Keratinocyte (primary cell): ENCODE measurements at regions not wholly inside any gene's neighbourhood (a gene's known extent, or its start where the extent isn't known, plus 50 kb on each side); places are given as distances from the start of the nearest gene placed in this dataset.

Experiments
- DNase-seq: peaks from one replicate; pipeline ENCODE4 v3.0.0-alpha.2; 2011; ENCODE audit warnings: low read depth, missing footprints, low spot score
- FAIRE-seq: peaks from 2 replicates; lab custom pipeline; 2011; peaks lifted over from hg19 to GRCh38; lab: Jason Lieb, UNC
- H2AFZ ChIP-seq: 2 replicates; pipeline ENCODE4 v1.6.0; 2012; ENCODE audit warnings: low read length, control low read depth, inconsistent platforms; ENCODE audit not compliant: control insufficient read depth
- H3K27ac ChIP-seq: 2 replicates; pipeline ENCODE4 v1.5.1; 2011; ENCODE audit warnings: low read length; ENCODE audit not compliant: control insufficient read depth, insufficient read depth
- H3K27me3 ChIP-seq: 3 replicates; pipeline ENCODE4 v1.6.0; 2011; ENCODE audit warnings: low read length; ENCODE audit not compliant: control insufficient read depth, insufficient read depth; ENCODE audit errors: extremely low read depth
- H3K36me3 ChIP-seq, 2 experiments: 2 replicates in 1 of 2; 3 replicates in 1 of 2; pipeline ENCODE4 v1.5.1; 2011; ENCODE audit warnings: low read length in 2 of 2, mild to moderate bottlenecking in 1 of 2; ENCODE audit not compliant: control insufficient read depth in 2 of 2, insufficient read depth in 2 of 2; ENCODE audit errors: extremely low read depth in 1 of 2
- H3K4me1 ChIP-seq: 3 replicates; pipeline ENCODE4 v1.5.1; 2011; ENCODE audit warnings: low read length; ENCODE audit not compliant: control insufficient read depth, insufficient read depth; ENCODE audit errors: extremely low read depth
- H3K4me2 ChIP-seq: 3 replicates; pipeline ENCODE4 v1.6.0; 2011; ENCODE audit warnings: low read depth, low read length; ENCODE audit not compliant: control insufficient read depth, insufficient read depth; ENCODE audit errors: extremely low read depth
- H3K4me3 ChIP-seq, 3 experiments: fragments of 200-600 bp in 1 of 3; sonication (generic) in 1 of 3; 2 replicates in 2 of 3; 3 replicates in 1 of 3; pipeline ENCODE4 v1.5.1; 2011 to 2016; ENCODE audit warnings: low read length in 3 of 3, mild to moderate bottlenecking in 3 of 3, control low read depth in 2 of 3, inconsistent platforms in 1 of 3, low read depth in 1 of 3, mixed read lengths in 1 of 3, mixed run types in 1 of 3, moderate library complexity in 1 of 3; ENCODE audit not compliant: control insufficient read depth in 2 of 3, insufficient read depth in 2 of 3; ENCODE audit errors: extremely low read depth in 1 of 3
- H3K79me2 ChIP-seq: 2 replicates; pipeline ENCODE4 v1.6.0; 2012; ENCODE audit warnings: low read length; ENCODE audit not compliant: control insufficient read depth, insufficient read depth
- H3K9ac ChIP-seq: 3 replicates; pipeline ENCODE4 v1.6.0; 2011; ENCODE audit warnings: low read length; ENCODE audit not compliant: control insufficient read depth, insufficient read depth; ENCODE audit errors: extremely low read depth
- H3K9me1 ChIP-seq: 3 replicates; pipeline ENCODE4 v1.6.0; 2011; ENCODE audit warnings: low read length; ENCODE audit not compliant: control insufficient read depth, insufficient read depth; ENCODE audit errors: extremely low read depth
- H3K9me3 ChIP-seq: 2 replicates; pipeline ENCODE4 v1.5.1; 2012; ENCODE audit warnings: low read depth, low read length; ENCODE audit not compliant: control insufficient read depth
- H4K20me1 ChIP-seq: 3 replicates; pipeline ENCODE4 v1.6.0; 2011; ENCODE audit warnings: low read length; ENCODE audit not compliant: control insufficient read depth, insufficient read depth; ENCODE audit errors: extremely low read depth
- EZH2 ChIP-seq: IDR thresholded peaks from one replicate; pipeline ENCODE4 v1.6.1; 2012; ENCODE audit warnings: inconsistent platforms, mild to moderate bottlenecking, low read length, moderate library complexity
- dilution Hi-C: fragments of 300-500 bp; cut with MboI; formaldehyde crosslinking; loops from one replicate; pipeline ENCODE4 v1.7.0; 2020; ENCODE audit warnings: low sequenced_read_pairs; ENCODE audit not compliant: extremely low pct_ligation_motif_present
- TF ChIP-seq, protein P1 (sequence below), 3 experiments: IDR thresholded peaks in 1 of 3; conservative IDR thresholded peaks in 1 of 3; optimal IDR thresholded peaks in 1 of 3; 2 replicates in 2 of 3; 3 replicates in 1 of 3; pipeline versions ENCODE3 to v1.5.1; 2011; ENCODE audit warnings: low read length in 3 of 3, mild to moderate bottlenecking in 3 of 3, moderate library complexity in 2 of 3, control low read depth in 1 of 3, inconsistent platforms in 1 of 3; ENCODE audit not compliant: insufficient read depth in 2 of 3; ENCODE audit errors: extremely low read depth in 1 of 3

DNA sequence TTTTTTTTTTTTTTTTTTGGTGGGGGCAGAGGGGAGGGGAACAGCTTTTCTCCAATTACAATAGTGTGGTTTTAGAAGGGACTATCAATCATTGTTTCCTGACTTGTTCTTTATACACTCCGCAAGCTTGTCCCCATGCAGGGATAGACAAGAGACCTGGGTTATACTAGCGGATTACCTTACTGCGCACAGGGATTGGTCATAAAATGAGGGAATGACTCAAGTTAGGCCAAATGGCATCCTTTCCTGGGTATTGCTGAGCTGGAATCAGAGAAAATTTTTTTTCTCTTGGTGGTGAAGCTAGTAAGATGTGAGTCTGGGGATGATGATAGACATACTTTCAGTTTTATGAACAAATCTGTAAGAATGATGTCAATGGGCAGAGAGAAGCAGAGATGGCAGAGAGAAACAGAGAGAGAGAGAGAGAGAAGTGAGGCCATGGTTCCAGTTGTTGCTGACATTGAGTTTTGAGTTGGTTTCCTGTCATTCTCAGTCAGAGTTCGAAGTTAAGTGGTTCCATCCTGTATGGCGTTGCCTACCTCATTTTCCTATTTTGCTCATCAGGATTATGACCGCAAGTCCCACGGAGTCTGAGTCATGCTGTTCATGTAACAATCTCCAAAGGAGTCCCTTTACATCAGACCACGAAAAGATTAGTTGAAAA lies 59.1 kb upstream of the OTOGL start:
- Histone ChIP-seq H3K4me3 (no peak overlapping the region), H2AFZ (no peak overlapping the region), H3K36me3 (no peaks in the 10 kb centered on the region), H4K20me1 (no peaks in the 10 kb centered on the region), H3K4me2 (no peak overlapping the region), H3K4me1 (peaks cover 14% of the 10 kb centered on the region), H3K9ac (no peak overlapping the region), H3K27me3 (no peaks in the 10 kb centered on the region), H3K9me3 (no peaks in the 10 kb centered on the region), H3K79me2 (no peaks in the 10 kb centered on the region), H3K9me1 (no peaks in the 10 kb centered on the region), H3K27ac (no peak overlapping the region)
- no peak for TF ChIP-seq EZH2
- TF ChIP-seq, protein P1, sequence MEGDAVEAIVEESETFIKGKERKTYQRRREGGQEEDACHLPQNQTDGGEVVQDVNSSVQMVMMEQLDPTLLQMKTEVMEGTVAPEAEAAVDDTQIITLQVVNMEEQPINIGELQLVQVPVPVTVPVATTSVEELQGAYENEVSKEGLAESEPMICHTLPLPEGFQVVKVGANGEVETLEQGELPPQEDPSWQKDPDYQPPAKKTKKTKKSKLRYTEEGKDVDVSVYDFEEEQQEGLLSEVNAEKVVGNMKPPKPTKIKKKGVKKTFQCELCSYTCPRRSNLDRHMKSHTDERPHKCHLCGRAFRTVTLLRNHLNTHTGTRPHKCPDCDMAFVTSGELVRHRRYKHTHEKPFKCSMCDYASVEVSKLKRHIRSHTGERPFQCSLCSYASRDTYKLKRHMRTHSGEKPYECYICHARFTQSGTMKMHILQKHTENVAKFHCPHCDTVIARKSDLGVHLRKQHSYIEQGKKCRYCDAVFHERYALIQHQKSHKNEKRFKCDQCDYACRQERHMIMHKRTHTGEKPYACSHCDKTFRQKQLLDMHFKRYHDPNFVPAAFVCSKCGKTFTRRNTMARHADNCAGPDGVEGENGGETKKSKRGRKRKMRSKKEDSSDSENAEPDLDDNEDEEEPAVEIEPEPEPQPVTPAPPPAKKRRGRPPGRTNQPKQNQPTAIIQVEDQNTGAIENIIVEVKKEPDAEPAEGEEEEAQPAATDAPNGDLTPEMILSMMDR (optimal IDR thresholded peaks at IDR 0.05 in 1 of 3, IDR thresholded peaks at IDR 0.05 in 1 of 3, conservative IDR thresholded peaks at IDR 0.05 in 1 of 3; ENCODE audit: extremely low read depth in 1 of 3, insufficient read depth in 2 of 3, low read length in 3 of 3), result no peak
- DNase-seq (no peak), FAIRE-seq (no peak)
- dilution Hi-C loops, result no loop called here

DNA sequence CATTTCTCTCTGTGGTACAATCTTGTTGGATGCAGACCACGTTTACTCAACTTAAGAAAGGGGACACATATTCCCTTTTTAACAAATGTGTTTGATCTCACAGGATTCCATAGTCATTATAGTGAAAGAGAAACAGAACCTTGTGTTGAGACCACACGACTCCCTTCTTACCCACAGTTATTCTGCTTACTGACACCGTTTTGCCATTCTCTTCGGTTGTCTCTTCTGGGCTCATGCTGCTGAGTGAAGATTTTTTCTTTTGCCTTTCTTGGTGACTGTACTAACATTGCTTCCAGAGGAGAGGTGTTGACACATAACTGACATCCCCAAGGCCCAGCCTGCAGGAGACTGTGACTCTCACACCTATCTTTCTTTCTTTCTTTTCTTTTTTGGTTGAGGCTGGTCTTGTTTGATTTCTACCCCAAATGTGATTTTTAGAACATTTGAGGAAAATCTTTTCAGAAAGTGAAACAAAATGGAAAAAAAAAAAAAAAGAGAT lies 61.2 kb upstream of the OTOGL start:
- no peaks in the 10 kb centered on the region for H4K20me1 ChIP-seq
- H3K4me1 ChIP-seq, result peaks cover 8% of the 10 kb centered on the region
- dilution Hi-C loops, result no loop called here
- no peak overlapping the region for H3K4me3 ChIP-seq
- H3K9ac ChIP-seq, result no peak overlapping the region
- FAIRE-seq (no peak), DNase-seq (no peak)
- H3K9me3 ChIP-seq, result no peaks in the 10 kb centered on the region
- H3K9me1 ChIP-seq, result no peaks in the 10 kb centered on the region
- H3K79me2 ChIP-seq, result no peaks in the 10 kb centered on the region
- no peak overlapping the region for H3K27ac ChIP-seq
- TF ChIP-seq, protein P1 (optimal IDR thresholded peaks at IDR 0.05 in 1 of 3, IDR thresholded peaks at IDR 0.05 in 1 of 3, conservative IDR thresholded peaks at IDR 0.05 in 1 of 3; ENCODE audit: extremely low read depth in 1 of 3, insufficient read depth in 2 of 3, low read length in 3 of 3), result no peak
- TF ChIP-seq EZH2, result no peak
- no peak overlapping the region for H3K4me2 ChIP-seq
- no peaks in the 10 kb centered on the region for H3K36me3 ChIP-seq
- H2AFZ ChIP-seq, result no peak overlapping the region
- no peaks in the 10 kb centered on the region for H3K27me3 ChIP-seq
